KMS-11 (cell line): ENCODE measurements at regions not wholly inside any gene's neighbourhood (a gene's known extent, or its start where the extent isn't known, plus 50 kb on each side); places are given as distances from the start of the nearest gene placed in this dataset.

ENCODE experiments used
- H2AFZ ChIP-seq: fragments of 200-600 bp; sonication (generic); 2 replicates; pipeline ENCODE4 v1.6.1; 2016; ENCODE audit warnings: antibody characterized with exemption, mixed run types, low read depth
- H3K27ac ChIP-seq: fragments of 200-600 bp; sonication (generic); 2 replicates; pipeline ENCODE4 v1.6.1; 2016; ENCODE audit warnings: mild to moderate bottlenecking, mixed run types
- H3K27me3 ChIP-seq: fragments of 200-600 bp; sonication (generic); 2 replicates; pipeline ENCODE4 v1.6.1; 2017; ENCODE audit warnings: mild to moderate bottlenecking, low read depth, mixed run types, moderate library complexity; ENCODE audit not compliant: insufficient read depth
- H3K36me3 ChIP-seq: fragments of 200-600 bp; sonication (generic); 2 replicates; pipeline ENCODE4 v1.6.1; 2017; ENCODE audit warnings: mild to moderate bottlenecking, mixed run types; ENCODE audit not compliant: insufficient read depth
- H3K4me1 ChIP-seq: fragments of 200-600 bp; sonication (generic); 2 replicates; pipeline ENCODE4 v1.6.1; 2016; ENCODE audit warnings: mild to moderate bottlenecking, low read depth, mixed run types; ENCODE audit not compliant: poor library complexity, severe bottlenecking
- H3K4me2 ChIP-seq: fragments of 200-600 bp; sonication (generic); 2 replicates; pipeline ENCODE4 v1.7.0; 2016; ENCODE audit warnings: mild to moderate bottlenecking, mixed run types
- H3K4me3 ChIP-seq: fragments of 200-600 bp; sonication (generic); IDR thresholded peaks from 2 replicates; pipeline ENCODE4 v1.6.1; 2017; ENCODE audit warnings: low read depth, low read length, mixed read lengths; ENCODE audit not compliant: insufficient read depth
- H3K79me2 ChIP-seq: fragments of 200-600 bp; sonication (generic); 2 replicates; pipeline ENCODE4 v1.6.1; 2016; ENCODE audit warnings: low read depth, mixed run types; ENCODE audit not compliant: insufficient read depth
- H3K9ac ChIP-seq: fragments of 200-600 bp; sonication (generic); 2 replicates; pipeline ENCODE4 v1.6.1; 2016; ENCODE audit warnings: mild to moderate bottlenecking, mixed run types
- H4K20me1 ChIP-seq: fragments of 200-600 bp; sonication (generic); 2 replicates; pipeline ENCODE4 v1.6.1; 2016; ENCODE audit warnings: mild to moderate bottlenecking, mixed run types; ENCODE audit not compliant: insufficient read depth
- TF ChIP-seq, protein P1 (sequence below): fragments of 200-600 bp; sonication (generic); conservative IDR thresholded peaks from 2 replicates; pipeline ENCODE4 v1.6.1; 2017; ENCODE audit warnings: low read depth, mild to moderate bottlenecking, antibody characterized with exemption, low read length, moderate library complexity, mixed read lengths

DNA sequence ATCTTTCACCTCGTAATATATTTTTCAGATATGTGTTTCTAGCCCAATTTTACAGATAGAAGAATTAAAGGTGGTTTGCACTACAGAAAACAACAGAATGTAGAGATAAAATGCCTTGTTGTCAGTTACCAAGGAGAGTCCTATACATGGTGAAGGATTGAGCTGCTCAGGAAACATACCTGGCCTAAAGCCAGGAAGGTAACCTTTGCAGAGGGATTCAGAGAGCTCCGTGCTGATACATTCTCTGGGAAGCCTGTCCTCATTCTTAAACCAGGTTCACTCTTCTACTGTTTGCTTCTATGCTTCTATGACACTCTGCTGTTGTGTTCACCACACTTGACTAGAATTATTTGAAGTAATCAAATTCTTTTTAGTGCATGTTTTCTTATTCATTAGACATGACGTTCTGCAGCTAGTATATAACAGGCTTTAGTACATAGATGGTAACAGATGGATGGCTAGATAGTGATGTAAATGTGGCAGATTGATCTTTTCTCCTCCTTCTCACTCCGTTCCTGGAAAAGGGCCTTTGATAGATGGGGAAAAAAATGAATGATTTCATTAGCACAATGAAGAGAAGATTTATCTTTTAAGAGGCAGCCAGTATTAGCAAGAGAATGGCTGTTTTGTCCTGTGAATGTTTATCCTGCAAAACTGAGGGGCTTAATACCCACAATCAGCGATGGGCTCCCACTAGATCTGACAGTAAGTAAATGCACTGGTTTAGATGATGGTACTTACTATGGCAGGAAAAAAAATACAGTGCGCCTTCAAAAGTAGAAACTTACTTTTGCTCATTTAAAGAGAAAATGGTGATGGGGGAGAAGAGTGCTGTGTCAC is 589.6 kb upstream of the FAM98A start:
- no peaks in the 10 kb centered on the region for H4K20me1 ChIP-seq
- no peak overlapping the region for H2AFZ ChIP-seq
- no peak overlapping the region for H3K4me3 ChIP-seq
- no peak overlapping the region for H3K27ac ChIP-seq
- TF ChIP-seq, protein P1, sequence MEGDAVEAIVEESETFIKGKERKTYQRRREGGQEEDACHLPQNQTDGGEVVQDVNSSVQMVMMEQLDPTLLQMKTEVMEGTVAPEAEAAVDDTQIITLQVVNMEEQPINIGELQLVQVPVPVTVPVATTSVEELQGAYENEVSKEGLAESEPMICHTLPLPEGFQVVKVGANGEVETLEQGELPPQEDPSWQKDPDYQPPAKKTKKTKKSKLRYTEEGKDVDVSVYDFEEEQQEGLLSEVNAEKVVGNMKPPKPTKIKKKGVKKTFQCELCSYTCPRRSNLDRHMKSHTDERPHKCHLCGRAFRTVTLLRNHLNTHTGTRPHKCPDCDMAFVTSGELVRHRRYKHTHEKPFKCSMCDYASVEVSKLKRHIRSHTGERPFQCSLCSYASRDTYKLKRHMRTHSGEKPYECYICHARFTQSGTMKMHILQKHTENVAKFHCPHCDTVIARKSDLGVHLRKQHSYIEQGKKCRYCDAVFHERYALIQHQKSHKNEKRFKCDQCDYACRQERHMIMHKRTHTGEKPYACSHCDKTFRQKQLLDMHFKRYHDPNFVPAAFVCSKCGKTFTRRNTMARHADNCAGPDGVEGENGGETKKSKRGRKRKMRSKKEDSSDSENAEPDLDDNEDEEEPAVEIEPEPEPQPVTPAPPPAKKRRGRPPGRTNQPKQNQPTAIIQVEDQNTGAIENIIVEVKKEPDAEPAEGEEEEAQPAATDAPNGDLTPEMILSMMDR: no peak
- H3K36me3 ChIP-seq: no peaks in the 10 kb centered on the region
- H3K9ac ChIP-seq: no peak overlapping the region
- no peak overlapping the region for H3K4me2 ChIP-seq
- H3K4me1 ChIP-seq: peaks cover 3% of the 10 kb centered on the region
- H3K27me3 ChIP-seq: no peaks in the 10 kb centered on the region
- no peaks in the 10 kb centered on the region for H3K79me2 ChIP-seq

DNA sequence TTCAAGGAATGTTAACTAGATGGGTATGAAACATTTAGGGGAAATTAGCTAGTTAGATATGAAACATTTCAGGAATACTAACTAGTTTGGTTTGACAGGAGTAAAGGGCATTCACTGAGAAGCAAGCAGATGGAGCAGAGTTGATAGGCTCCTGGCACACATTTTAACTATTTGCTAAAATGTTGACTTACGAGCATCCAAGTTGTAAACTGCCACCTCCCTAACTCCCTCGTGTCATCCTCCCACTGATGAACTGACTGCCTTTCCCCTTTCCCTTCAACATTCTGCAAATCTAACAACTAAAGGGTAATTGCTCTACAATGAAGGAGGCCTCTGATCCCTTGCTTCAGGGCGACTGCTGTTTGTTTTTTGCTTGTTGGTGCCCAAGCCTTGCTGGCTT is 580.4 kb upstream of the FAM98A start:
- Histone ChIP-seq H3K27me3 (no peaks in the 10 kb centered on the region), H3K27ac (no peak overlapping the region), H2AFZ (no peak overlapping the region), H3K4me2 (no peak overlapping the region), H3K79me2 (no peaks in the 10 kb centered on the region), H4K20me1 (no peaks in the 10 kb centered on the region), H3K4me3 (no peak overlapping the region), H3K36me3 (no peaks in the 10 kb centered on the region), H3K4me1 (no peaks in the 10 kb centered on the region), H3K9ac (no peak overlapping the region)
- TF ChIP-seq, protein P1: no peak

DNA sequence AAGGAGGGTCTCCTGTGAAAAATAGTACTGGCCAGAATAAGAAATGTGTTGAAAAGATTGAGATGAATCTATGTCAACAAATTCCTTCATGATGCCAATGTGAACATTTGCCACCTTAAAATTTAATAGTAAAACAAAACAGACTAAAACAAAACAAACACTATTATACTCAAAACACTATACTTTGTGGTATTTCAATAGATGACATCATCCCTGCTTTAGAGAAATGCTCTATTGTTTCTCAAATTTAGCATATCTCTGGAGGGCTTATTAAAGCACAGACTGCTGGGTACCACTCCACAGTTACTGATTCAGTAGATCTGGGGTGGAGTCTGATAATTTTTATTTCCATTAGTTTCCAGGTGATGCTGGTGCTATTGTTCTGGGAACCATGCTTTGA is 579.4 kb upstream of the FAM98A start:
- H3K9ac ChIP-seq: no peak overlapping the region
- H3K36me3 ChIP-seq: no peaks in the 10 kb centered on the region
- no peaks in the 10 kb centered on the region for H3K79me2 ChIP-seq
- no peak overlapping the region for H3K4me2 ChIP-seq
- H2AFZ ChIP-seq: no peak overlapping the region
- H3K27me3 ChIP-seq: no peaks in the 10 kb centered on the region
- H4K20me1 ChIP-seq: no peaks in the 10 kb centered on the region
- no peak overlapping the region for H3K4me3 ChIP-seq
- no peak overlapping the region for H3K27ac ChIP-seq
- H3K4me1 ChIP-seq: no peaks in the 10 kb centered on the region
- TF ChIP-seq, protein P1: no peak

DNA sequence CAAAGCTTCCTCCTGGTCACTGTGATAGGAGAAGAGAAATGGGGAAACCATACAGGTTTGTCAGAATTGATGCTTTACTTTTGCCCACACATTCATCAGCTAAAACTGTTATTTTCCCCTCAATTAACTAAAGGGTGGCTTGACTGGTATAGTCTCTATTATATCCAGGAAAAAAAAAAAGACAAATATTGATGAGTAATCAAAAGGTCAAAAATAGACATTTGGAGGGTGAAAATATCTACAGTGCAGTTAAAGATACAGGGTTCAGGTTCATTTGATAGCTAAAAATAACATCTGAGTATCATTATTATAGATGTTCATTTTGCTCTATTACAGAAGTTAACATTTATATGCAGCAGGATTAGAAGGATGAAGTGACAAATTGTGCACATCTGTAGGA is 577.6 kb upstream of the FAM98A start:
- Histone ChIP-seq H2AFZ (no peak overlapping the region), H3K27ac (no peak overlapping the region), H3K9ac (no peak overlapping the region), H3K27me3 (no peaks in the 10 kb centered on the region), H4K20me1 (no peaks in the 10 kb centered on the region), H3K79me2 (no peaks in the 10 kb centered on the region), H3K4me1 (no peaks in the 10 kb centered on the region), H3K36me3 (no peaks in the 10 kb centered on the region), H3K4me3 (no peak overlapping the region), H3K4me2 (no peak overlapping the region)
- TF ChIP-seq, protein P1: no peak
